K562 (cell line): ENCODE measurements at regions not wholly inside any gene's neighbourhood (a gene's known extent, or its start where the extent isn't known, plus 50 kb on each side); places are given as distances from the start of the nearest gene placed in this dataset.

Experiments
- ATAC-seq: fragments of 200-7000 bp; cut with Tn5 transposase; 3 replicates; pipeline ENCODE4 v1.9.1; 2020; ENCODE audit warnings: moderate library complexity
- BruUV-seq: library from RNA; stranded (reverse); fragments of 400-500 nt; replicated peaks from 2 replicates; lab custom pipeline; 2021; lab: Mats Ljungman, UMichigan
- CTCF ChIA-PET: fragments of 300-600 bp; formaldehyde crosslinking; extraction: SDS; loops from one replicate; lab custom pipeline; 2021; ENCODE audit warnings: low intra/inter-chr PET ratio; lab: Yijun Ruan, JAX
- POLR2A ChIA-PET: fragments of 300-600, 350-650 bp; sonication (Branson Sonifier 250); formaldehyde crosslinking; extraction: SDS; loops from one replicate; lab custom pipeline; 2021; ENCODE audit warnings: antibody characterized with exemption, inconsistent platforms; lab: Yijun Ruan, JAX
- DNase-seq, 4 experiments: peaks; one replicate each; pipeline versions ENCODE4 v3.0.0 to v3.0.0-alpha.2; 2011 to 2018; ENCODE audit warnings: low spot score in 3 of 4, mixed read lengths in 3 of 4; ENCODE audit errors: extremely low read depth in 1 of 4
- FAIRE-seq: peaks from 2 replicates; lab custom pipeline; 2011; peaks lifted over from hg19 to GRCh38; lab: Jason Lieb, UNC
- H2AFZ ChIP-seq: 2 replicates; pipeline ENCODE4 v1.6.0; 2011; ENCODE audit warnings: low read depth, low read length, control low read depth, inconsistent platforms
- H3K27ac ChIP-seq: fragments of 200-600 bp; 3 replicates; pipeline ENCODE4 v1.8.0; 2011; ENCODE audit warnings: low read depth, mild to moderate bottlenecking, control low read depth, inconsistent platforms, low read length, moderate library complexity, mixed read lengths; ENCODE audit errors: extremely low read depth
- H3K27me3 ChIP-seq, 2 experiments: fragments of 300-600 bp in 1 of 2; 2 replicates in 1 of 2; 3 replicates in 1 of 2; pipeline versions ENCODE4 v1.6.0 to v1.8.0; 2011; ENCODE audit warnings: inconsistent platforms in 2 of 2, low read length in 2 of 2, mild to moderate bottlenecking in 1 of 2, mixed read lengths in 1 of 2, moderate library complexity in 1 of 2; ENCODE audit not compliant: control insufficient read depth in 2 of 2, insufficient read depth in 2 of 2
- H3K36me3 ChIP-seq: fragments of 300-600 bp; 3 replicates; pipeline ENCODE4 v1.8.0; 2011; ENCODE audit warnings: mild to moderate bottlenecking, low read length, inconsistent platforms; ENCODE audit not compliant: control insufficient read depth, insufficient read depth
- H3K4me1 ChIP-seq, 2 experiments: fragments of 200-600 bp in 1 of 2; replicated peaks in 1 of 2; 2 replicates in 1 of 2; 3 replicates in 1 of 2; pipeline versions ENCODE4 v1.5.1 to v1.8.0; 2011; ENCODE audit warnings: inconsistent platforms in 2 of 2, low read length in 2 of 2, mild to moderate bottlenecking in 1 of 2, mixed read lengths in 1 of 2, moderate library complexity in 1 of 2; ENCODE audit not compliant: control insufficient read depth in 2 of 2, insufficient read depth in 2 of 2
- H3K4me2 ChIP-seq: 2 replicates; pipeline ENCODE4 v1.6.1; 2011; ENCODE audit warnings: low read length, control low read depth, inconsistent platforms, mixed read lengths; ENCODE audit not compliant: insufficient read depth
- H3K4me3 ChIP-seq: fragments of 200-600 bp; sonication (generic), shearing (Covaris generic); 2 replicates; pipeline ENCODE4 v1.5.1; 2016; ENCODE audit warnings: control low read depth, inconsistent platforms
- H3K79me2 ChIP-seq: fragments of 200-600 bp; 3 replicates; pipeline ENCODE4 v1.8.0; 2011; ENCODE audit warnings: low read length, inconsistent platforms; ENCODE audit not compliant: control insufficient read depth, insufficient read depth
- H3K9ac ChIP-seq, 2 experiments: 2 replicates each; pipeline versions ENCODE4 v1.6.0 to v1.6.1; 2011; ENCODE audit warnings: low read depth in 2 of 2, low read length in 2 of 2, control low read depth in 1 of 2, inconsistent platforms in 1 of 2, mild to moderate bottlenecking in 1 of 2, mixed read lengths in 1 of 2; ENCODE audit not compliant: insufficient read depth in 1 of 2
- H3K9me1 ChIP-seq: one replicate; pipeline ENCODE4 v1.6.0; 2011; ENCODE audit warnings: inconsistent platforms, mild to moderate bottlenecking, low read length, moderate library complexity; ENCODE audit not compliant: control insufficient read depth, insufficient read depth
- H3K9me3 ChIP-seq: replicated peaks from 2 replicates; pipeline ENCODE4 v1.5.1; 2011; ENCODE audit warnings: low read depth, low read length, inconsistent platforms; ENCODE audit not compliant: control insufficient read depth, insufficient read depth
- H4K20me1 ChIP-seq: replicated peaks from 2 replicates; pipeline ENCODE4 v1.6.1; 2011; ENCODE audit warnings: low read length, inconsistent platforms, mixed read lengths; ENCODE audit not compliant: control insufficient read depth, insufficient read depth
- ATF4 ChIP-seq: fragments of 450-650 bp; formaldehyde crosslinking; IDR thresholded peaks from 2 replicates; pipeline ENCODE4 v1.4.0; 2022; ENCODE audit warnings: mild to moderate bottlenecking, moderate library complexity
- BCOR ChIP-seq: fragments of 450-650 bp; IDR thresholded peaks from 2 replicates; pipeline ENCODE4 v1.6.1; 2016
- HLTF ChIP-seq: fragments of 450-650 bp; IDR thresholded peaks from 2 replicates; pipeline ENCODE4 v1.6.1; 2016
- NCOA4 ChIP-seq: fragments of 450-650 bp; IDR thresholded peaks from 2 replicates; pipeline ENCODE4 v1.6.1; 2018; ENCODE audit warnings: mild to moderate bottlenecking; ENCODE audit not compliant: partially characterized antibody
- NONO ChIP-seq, 2 experiments: fragments of 200-400 bp in 1 of 2; fragments of 450-650 bp in 1 of 2; formaldehyde crosslinking in 1 of 2; IDR thresholded peaks; 2 replicates each; pipeline ENCODE4 v1.6.1; 2017; ENCODE audit warnings: low read depth in 2 of 2, mild to moderate bottlenecking in 2 of 2, moderate library complexity in 2 of 2, low read length in 1 of 2
- POLR2B ChIP-seq: fragments of 450-650 bp; IDR thresholded peaks from 2 replicates; pipeline ENCODE4 v1.6.1; 2018; ENCODE audit warnings: low read depth; ENCODE audit not compliant: partially characterized antibody
- RBBP5 ChIP-seq: fragments of 200-600 bp; sonication (generic); IDR thresholded peaks from 2 replicates; pipeline ENCODE4 v1.6.1; 2012; ENCODE audit warnings: borderline replicate concordance, mild to moderate bottlenecking, low read length, control low read depth, inconsistent platforms; ENCODE audit not compliant: insufficient read depth, poor library complexity, severe bottlenecking
- SAFB ChIP-seq: fragments of 200-400 bp; formaldehyde crosslinking; IDR thresholded peaks from 2 replicates; pipeline ENCODE4 v1.6.1; 2017; ENCODE audit warnings: low read depth, low read length, borderline replicate concordance
- SMARCA4 ChIP-seq: fragments of 450-650 bp; IDR thresholded peaks from 2 replicates; pipeline ENCODE4 v1.6.1; 2016
- SMARCA5 ChIP-seq: fragments of 450-650 bp; IDR thresholded peaks from 2 replicates; pipeline ENCODE4 v1.6.1; 2016
- STAG1 ChIP-seq: sonication (generic); formaldehyde crosslinking; IDR thresholded peaks from 2 replicates; pipeline ENCODE4 v1.5.0; 2020; ENCODE audit warnings: missing genetic modification reagents, borderline replicate concordance
- TAF9B ChIP-seq: fragments of 450-650 bp; IDR thresholded peaks from 2 replicates; pipeline ENCODE4 v1.6.1; 2018; ENCODE audit warnings: mild to moderate bottlenecking; ENCODE audit not compliant: partially characterized antibody
- THRAP3 ChIP-seq: fragments of 450-650 bp; IDR thresholded peaks from 2 replicates; pipeline ENCODE4 v1.6.1; 2016; ENCODE audit warnings: mild to moderate bottlenecking, inconsistent platforms, borderline replicate concordance
- XRCC3 ChIP-seq: fragments of 450-650 bp; IDR thresholded peaks from 2 replicates; pipeline ENCODE4 v1.6.1; 2017; ENCODE audit warnings: mild to moderate bottlenecking, moderate library complexity
- ZNF282 ChIP-seq: sonication (generic); formaldehyde crosslinking; IDR thresholded peaks from 2 replicates; pipeline ENCODE4 v1.8.1; 2023; ENCODE audit warnings: missing genetic modification reagents
- ZNF644 ChIP-seq: fragments of 200-800 bp; sonication (Bioruptor generic); IDR thresholded peaks from 2 replicates; pipeline ENCODE4 v1.6.1; 2016; ENCODE audit warnings: low read depth, missing genetic modification characterization, missing compliant biosample characterization
- WGBS: fragments of 100-300 bp; shearing (Covaris generic); methylation state at CpG from one replicate; pipeline ENCODE4 v1.1.6; 2016; ENCODE audit warnings: low coverage, mixed read lengths; ENCODE audit not compliant: insufficient coverage; ENCODE audit errors: missing lambda C conversion rate; 5-methylcytosine and 5-hydroxymethylcytosine counted together
- in situ Hi-C: fragments of 300-500 bp; cut with MboI; formaldehyde crosslinking; loops from 4 replicates; pipeline ENCODE4 v1.15.0; 2018; ENCODE audit warnings: inconsistent platforms, mixed read lengths
- intact Hi-C: fragments of 100-400 bp; cut with micrococcal nuclease; formaldehyde crosslinking; loops from 2 replicates; pipeline ENCODE4 v1.14.2; 2022
- TF ChIP-seq, protein P1 (sequence below): sonication (generic); formaldehyde crosslinking; IDR thresholded peaks from 2 replicates; pipeline ENCODE4 v1.8.0; 2022; ENCODE audit warnings: mild to moderate bottlenecking, missing genetic modification reagents
- TF ChIP-seq, protein P2 (sequence below), 3 experiments: fragments of 200-800 bp in 1 of 3; fragments of 250-450 bp in 1 of 3; fragments of 450-650 bp in 1 of 3; sonication (Bioruptor Pico) in 1 of 3; sonication (Bioruptor generic) in 1 of 3; formaldehyde crosslinking in 1 of 3; IDR thresholded peaks; 2 replicates each; pipeline versions ENCODE4 v1.6.1 to v1.8.0; 2016 to 2022; ENCODE audit warnings: mild to moderate bottlenecking in 2 of 3, missing genetic modification characterization in 2 of 3, missing compliant biosample characterization in 1 of 3, moderate library complexity in 1 of 3

GRCh38 chr1:55529017-55529416 lies 313.9 kb upstream of the USP24 start:
- intact Hi-C loops (no loop called here), in situ Hi-C loops (no loop called here)
- no peak overlapping the region for H3K27ac ChIP-seq
- no peaks in the 10 kb centered on the region for H3K79me2 ChIP-seq
- ATAC-seq = no peak
- H4K20me1 ChIP-seq = no peaks in the 10 kb centered on the region
- H3K9ac ChIP-seq = no peak overlapping the region
- no peak for TF ChIP-seq ATF4 (CRISPR knock-in tag)
- no peak for TF ChIP-seq ZNF282 (CRISPR knock-in tag)
- TF ChIP-seq HLTF = no peak
- no peak for TF ChIP-seq NCOA4
- TF ChIP-seq XRCC3 = no peak
- TF ChIP-seq SMARCA5 = no peak
- TF ChIP-seq, protein P1, sequence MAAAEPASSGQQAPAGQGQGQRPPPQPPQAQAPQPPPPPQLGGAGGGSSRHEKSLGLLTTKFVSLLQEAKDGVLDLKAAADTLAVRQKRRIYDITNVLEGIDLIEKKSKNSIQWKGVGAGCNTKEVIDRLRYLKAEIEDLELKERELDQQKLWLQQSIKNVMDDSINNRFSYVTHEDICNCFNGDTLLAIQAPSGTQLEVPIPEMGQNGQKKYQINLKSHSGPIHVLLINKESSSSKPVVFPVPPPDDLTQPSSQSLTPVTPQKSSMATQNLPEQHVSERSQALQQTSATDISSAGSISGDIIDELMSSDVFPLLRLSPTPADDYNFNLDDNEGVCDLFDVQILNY = no peak
- TF ChIP-seq TAF9B = no peak
- no peak for TF ChIP-seq NONO (IDR thresholded peaks at IDR 0.05; ENCODE audit: low read depth in 2 of 2, low read length in 1 of 2)
- no peak for TF ChIP-seq THRAP3
- no peak for TF ChIP-seq SMARCA4
- TF ChIP-seq, protein P2, sequence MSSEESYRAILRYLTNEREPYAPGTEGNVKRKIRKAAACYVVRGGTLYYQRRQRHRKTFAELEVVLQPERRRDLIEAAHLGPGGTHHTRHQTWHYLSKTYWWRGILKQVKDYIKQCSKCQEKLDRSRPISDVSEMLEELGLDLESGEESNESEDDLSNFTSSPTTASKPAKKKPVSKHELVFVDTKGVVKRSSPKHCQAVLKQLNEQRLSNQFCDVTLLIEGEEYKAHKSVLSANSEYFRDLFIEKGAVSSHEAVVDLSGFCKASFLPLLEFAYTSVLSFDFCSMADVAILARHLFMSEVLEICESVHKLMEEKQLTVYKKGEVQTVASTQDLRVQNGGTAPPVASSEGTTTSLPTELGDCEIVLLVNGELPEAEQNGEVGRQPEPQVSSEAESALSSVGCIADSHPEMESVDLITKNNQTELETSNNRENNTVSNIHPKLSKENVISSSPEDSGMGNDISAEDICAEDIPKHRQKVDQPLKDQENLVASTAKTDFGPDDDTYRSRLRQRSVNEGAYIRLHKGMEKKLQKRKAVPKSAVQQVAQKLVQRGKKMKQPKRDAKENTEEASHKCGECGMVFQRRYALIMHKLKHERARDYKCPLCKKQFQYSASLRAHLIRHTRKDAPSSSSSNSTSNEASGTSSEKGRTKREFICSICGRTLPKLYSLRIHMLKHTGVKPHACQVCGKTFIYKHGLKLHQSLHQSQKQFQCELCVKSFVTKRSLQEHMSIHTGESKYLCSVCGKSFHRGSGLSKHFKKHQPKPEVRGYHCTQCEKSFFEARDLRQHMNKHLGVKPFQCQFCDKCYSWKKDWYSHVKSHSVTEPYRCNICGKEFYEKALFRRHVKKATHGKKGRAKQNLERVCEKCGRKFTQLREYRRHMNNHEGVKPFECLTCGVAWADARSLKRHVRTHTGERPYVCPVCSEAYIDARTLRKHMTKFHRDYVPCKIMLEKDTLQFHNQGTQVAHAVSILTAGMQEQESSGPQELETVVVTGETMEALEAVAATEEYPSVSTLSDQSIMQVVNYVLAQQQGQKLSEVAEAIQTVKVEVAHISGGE (CRISPR knock-in tag; IDR thresholded peaks at IDR 0.05) = no peak
- no peak for TF ChIP-seq STAG1
- TF ChIP-seq ZNF644 (tag) = no peak
- no peak for TF ChIP-seq SAFB
- TF ChIP-seq POLR2B = no peak
- no peak for TF ChIP-seq BCOR
- no peak for TF ChIP-seq RBBP5
- no TSS peak for BruUV-seq
- POLR2A ChIA-PET = no interaction called here
- CTCF ChIA-PET = no interaction called here
- H3K27me3 ChIP-seq = no peaks in the 10 kb centered on the region
- 0% methylated on average over 4 of the region's 4 CpGs for WGBS
- no peak for DNase-seq
- H3K36me3 ChIP-seq = no peaks in the 10 kb centered on the region
- H2AFZ ChIP-seq = no peak overlapping the region
- H3K4me2 ChIP-seq = no peak overlapping the region
- no peaks in the 10 kb centered on the region for H3K9me1 ChIP-seq
- H3K4me1 ChIP-seq = no peaks in the 10 kb centered on the region
- no peaks in the 10 kb centered on the region for H3K9me3 ChIP-seq
- FAIRE-seq = no peak
- H3K4me3 ChIP-seq = no peak overlapping the region
